IPS-15b (cell line): ENCODE measurements at regions not wholly inside any gene's neighbourhood (a gene's known extent, or its start where the extent isn't known, plus 50 kb on each side); places are given as distances from the start of the nearest gene placed in this dataset.

Experiments used
- H3K27me3 ChIP-seq: one replicate; pipeline ENCODE4 v1.6.1; 2013; ENCODE audit warnings: low read length; ENCODE audit not compliant: control insufficient read depth, insufficient read depth
- H3K36me3 ChIP-seq: one replicate; pipeline ENCODE4 v1.6.1; 2013; ENCODE audit warnings: low read length; ENCODE audit not compliant: control insufficient read depth, insufficient read depth
- H3K4me1 ChIP-seq: one replicate; pipeline ENCODE4 v1.6.1; 2013; ENCODE audit warnings: mild to moderate bottlenecking, low read length; ENCODE audit not compliant: control insufficient read depth, insufficient read depth
- H3K4me3 ChIP-seq: one replicate; pipeline ENCODE4 v1.5.1; 2013; ENCODE audit warnings: low read depth, low read length
- H3K9ac ChIP-seq: one replicate; pipeline ENCODE4 v1.6.1; 2013; ENCODE audit warnings: low read depth, mild to moderate bottlenecking, low read length
- H3K9me3 ChIP-seq: one replicate; pipeline ENCODE4 v1.6.1; 2013; ENCODE audit warnings: mild to moderate bottlenecking, low read length; ENCODE audit not compliant: control insufficient read depth, insufficient read depth

DNA sequence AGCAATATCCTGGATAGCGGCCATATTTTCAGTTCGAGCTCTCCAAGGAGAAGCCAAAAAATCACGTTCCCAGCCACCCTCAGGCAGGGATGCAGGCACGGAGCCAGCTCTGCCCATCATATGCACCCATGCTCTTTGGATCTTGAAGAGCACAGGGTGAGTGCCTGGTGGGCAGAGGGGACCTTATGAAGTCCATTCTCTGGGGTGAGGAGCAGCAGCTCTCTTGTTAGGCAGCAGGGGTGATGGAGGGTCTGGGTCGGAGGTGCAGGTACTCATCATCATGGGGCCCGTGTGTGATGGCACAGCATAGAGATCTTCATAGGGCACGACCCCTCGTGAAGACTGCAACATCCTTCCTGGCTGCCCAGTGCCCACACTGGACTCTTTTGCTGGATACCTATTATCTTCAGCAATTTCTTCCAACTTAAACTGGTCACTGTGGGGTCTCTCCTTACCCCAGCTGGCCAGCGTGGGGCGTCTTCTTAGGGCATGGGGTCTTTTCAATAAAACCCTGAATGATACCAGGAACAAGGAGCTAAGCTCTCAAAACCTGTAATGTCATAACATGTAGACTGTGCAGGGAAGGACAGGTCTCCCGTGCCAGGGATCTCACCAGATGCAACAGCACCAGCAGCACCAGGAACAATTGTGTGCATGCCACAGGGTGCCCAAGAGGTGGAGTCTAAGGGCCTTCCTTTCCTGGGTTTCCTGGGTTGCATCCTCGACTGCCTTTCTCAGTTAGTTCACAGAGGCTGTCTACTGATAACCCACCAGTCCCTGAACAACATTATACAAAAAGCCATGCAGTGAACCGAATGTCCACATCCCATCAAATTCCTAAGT lies 165.0 kb downstream of the TENT4A start:
- Histone ChIP-seq H3K4me3 (no peak overlapping the region), H3K9ac (no peak overlapping the region), H3K9me3 (no peaks in the 10 kb centered on the region), H3K36me3 (no peaks in the 10 kb centered on the region), H3K4me1 (no peaks in the 10 kb centered on the region), H3K27me3 (no peaks in the 10 kb centered on the region)

DNA sequence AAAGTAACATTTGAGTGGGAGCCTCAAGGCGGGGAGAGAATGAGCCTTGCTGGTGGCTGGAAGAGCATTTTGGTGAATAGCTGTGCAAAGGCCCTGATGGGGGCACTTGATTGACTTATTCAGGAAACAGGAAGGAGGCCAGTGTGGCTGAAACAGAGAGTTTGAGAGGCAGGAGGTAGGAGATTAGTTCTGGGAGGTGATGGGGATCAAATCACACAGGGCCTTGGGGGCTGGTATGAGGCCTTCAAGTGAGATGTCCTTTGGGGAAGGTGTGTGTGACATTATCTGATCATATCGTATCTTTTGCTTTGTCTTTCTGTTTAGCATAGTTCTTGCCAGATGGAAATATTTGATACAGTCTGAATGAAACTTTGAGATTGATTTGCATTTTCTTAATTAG lies 172.3 kb downstream of the TENT4A start:
- H3K27me3 ChIP-seq, result no peaks in the 10 kb centered on the region
- no peaks in the 10 kb centered on the region for H3K4me1 ChIP-seq
- no peak overlapping the region for H3K4me3 ChIP-seq
- no peaks in the 10 kb centered on the region for H3K36me3 ChIP-seq
- no peak overlapping the region for H3K9ac ChIP-seq
- H3K9me3 ChIP-seq, result no peaks in the 10 kb centered on the region

- H3K4me3 ChIP-seq, result no peak overlapping the region
- no peaks in the 10 kb centered on the region for H3K4me1 ChIP-seq
- no peak overlapping the region for H3K9ac ChIP-seq
- no peaks in the 10 kb centered on the region for H3K36me3 ChIP-seq
- H3K27me3 ChIP-seq, result no peaks in the 10 kb centered on the region
- H3K9me3 ChIP-seq, result no peaks in the 10 kb centered on the region
Measured at GRCh38 chr5:6886866-6887265, 173.6 kb downstream of the TENT4A start.

DNA sequence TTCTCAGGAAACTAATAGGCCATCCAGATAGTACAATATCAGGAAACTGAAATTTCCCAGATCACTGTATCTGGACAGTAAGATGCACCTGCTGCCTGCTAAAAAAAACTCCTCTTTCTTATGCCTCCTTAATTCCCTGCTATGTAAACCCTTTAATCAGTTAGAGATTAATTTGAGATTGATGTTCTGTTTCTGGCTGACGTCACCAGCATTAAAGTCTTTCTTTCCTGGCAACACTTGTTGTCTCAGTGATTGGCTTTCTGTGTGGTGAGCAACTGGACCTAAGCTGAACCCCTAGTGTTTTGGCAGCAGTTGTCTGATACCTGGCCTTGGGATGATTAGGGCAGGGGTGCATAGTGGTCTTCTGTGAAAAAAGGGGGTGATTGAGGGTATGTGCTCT lies 175.8 kb downstream of the TENT4A start:
- Histone ChIP-seq H3K4me1 (no peaks in the 10 kb centered on the region), H3K9me3 (no peaks in the 10 kb centered on the region), H3K27me3 (no peaks in the 10 kb centered on the region), H3K9ac (no peak overlapping the region), H3K4me3 (no peak overlapping the region), H3K36me3 (no peaks in the 10 kb centered on the region)

GRCh38 chr5:6899221-6899620 lies 186.0 kb downstream of the TENT4A start:
- H3K4me1 ChIP-seq, result peaks cover 2% of the 10 kb centered on the region
- no peaks in the 10 kb centered on the region for H3K9me3 ChIP-seq
- H3K36me3 ChIP-seq, result no peaks in the 10 kb centered on the region
- H3K27me3 ChIP-seq, result no peaks in the 10 kb centered on the region
- H3K4me3 ChIP-seq, result no peak overlapping the region
- H3K9ac ChIP-seq, result no peak overlapping the region

DNA sequence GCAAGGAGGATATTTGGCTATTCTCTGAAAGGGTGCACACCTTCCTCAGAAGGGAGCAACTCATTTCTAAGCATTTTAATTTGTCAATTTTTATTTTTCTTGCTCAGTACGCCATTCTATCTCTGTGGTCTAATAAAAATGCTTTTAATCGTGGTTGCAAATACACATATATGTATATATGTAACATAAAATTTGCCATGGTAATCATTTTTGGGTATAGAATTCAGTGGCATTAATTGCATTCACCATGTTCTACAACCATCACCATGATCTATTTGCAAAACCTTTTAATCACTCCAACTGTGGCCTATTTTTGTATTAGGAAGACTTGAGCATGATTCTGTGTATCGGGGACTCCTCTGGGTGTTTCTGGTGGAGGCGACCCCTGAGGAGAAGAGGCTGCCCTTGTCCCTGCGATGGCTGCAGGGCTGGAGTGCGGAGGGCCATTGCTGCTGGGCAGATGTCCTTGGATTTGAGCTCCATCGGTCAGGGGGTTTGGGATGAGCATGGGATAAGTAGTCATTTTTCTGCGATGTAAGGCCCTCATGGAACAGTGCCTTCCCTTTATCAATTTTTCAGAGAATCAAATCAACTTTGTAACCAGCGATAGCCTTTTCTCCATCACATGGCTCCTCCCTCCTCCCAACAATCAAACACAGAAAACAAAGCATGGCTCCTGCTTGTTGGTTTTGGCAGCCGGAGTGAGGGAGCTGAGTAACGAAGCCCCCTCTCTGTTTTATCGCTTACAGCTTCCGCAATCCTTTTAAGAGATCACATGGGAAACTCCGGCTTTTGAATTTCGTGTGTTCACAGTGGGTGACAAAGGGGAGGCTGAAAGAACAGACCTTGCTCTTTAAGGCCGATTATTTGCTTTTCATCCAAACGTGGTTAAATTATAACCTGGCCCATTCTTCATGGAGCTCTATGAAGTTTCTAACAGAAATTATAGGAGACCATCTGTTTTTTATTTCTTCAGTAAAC lies 187.3 kb downstream of the TENT4A start:
- Histone ChIP-seq H3K4me1 (peaks cover 2% of the 10 kb centered on the region), H3K4me3 (no peak overlapping the region), H3K9me3 (no peaks in the 10 kb centered on the region), H3K36me3 (no peaks in the 10 kb centered on the region), H3K27me3 (no peaks in the 10 kb centered on the region), H3K9ac (no peak overlapping the region)

- Histone ChIP-seq H3K9ac (no peak overlapping the region), H3K4me3 (no peak overlapping the region), H3K9me3 (no peaks in the 10 kb centered on the region), H3K4me1 (peaks cover 2% of the 10 kb centered on the region), H3K36me3 (no peaks in the 10 kb centered on the region), H3K27me3 (no peaks in the 10 kb centered on the region)
Measured at GRCh38 chr5:6902094-6902493, 188.9 kb downstream of the TENT4A start.

- Histone ChIP-seq H3K9me3 (no peaks in the 10 kb centered on the region), H3K27me3 (no peaks in the 10 kb centered on the region), H3K4me3 (no peak overlapping the region), H3K36me3 (no peaks in the 10 kb centered on the region), H3K9ac (no peak overlapping the region), H3K4me1 (peaks cover 2% of the 10 kb centered on the region)
Measured at GRCh38 chr5:6902597-6902996, 189.4 kb downstream of the TENT4A start.

GRCh38 chr5:6903934-6904333 lies 190.7 kb downstream of the TENT4A start:
- H3K27me3 ChIP-seq, result no peaks in the 10 kb centered on the region
- H3K4me3 ChIP-seq, result no peak overlapping the region
- no peak overlapping the region for H3K9ac ChIP-seq
- H3K36me3 ChIP-seq, result no peaks in the 10 kb centered on the region
- H3K9me3 ChIP-seq, result no peaks in the 10 kb centered on the region
- H3K4me1 ChIP-seq, result peaks cover 2% of the 10 kb centered on the region

GRCh38 chr5:6904860-6905259 lies 191.6 kb downstream of the TENT4A start:
- H3K9me3 ChIP-seq, result no peaks in the 10 kb centered on the region

DNA sequence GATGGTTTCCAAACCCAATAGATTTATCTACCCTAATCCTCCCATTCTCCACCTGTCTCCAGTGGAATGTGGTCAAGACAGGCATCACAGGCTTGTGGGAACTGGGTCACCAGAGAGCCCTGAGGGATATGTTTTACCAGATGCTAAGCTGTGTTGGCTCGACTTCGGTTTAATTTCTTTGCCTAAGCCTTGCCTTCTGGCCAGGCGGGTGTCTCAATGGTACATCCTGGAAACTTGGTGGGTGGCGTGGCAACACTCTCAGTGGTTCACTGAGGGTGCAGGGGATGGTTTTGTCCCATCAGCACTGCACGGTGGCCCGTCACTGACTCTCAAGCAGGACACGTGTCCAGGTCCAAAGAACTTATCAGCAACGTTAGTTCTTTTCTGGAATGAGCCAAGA lies 192.2 kb downstream of the TENT4A start:
- H3K36me3 ChIP-seq, result no peaks in the 10 kb centered on the region
- peaks cover 2% of the 10 kb centered on the region for H3K4me1 ChIP-seq
- H3K9me3 ChIP-seq, result no peaks in the 10 kb centered on the region
- no peak overlapping the region for H3K4me3 ChIP-seq
- no peaks in the 10 kb centered on the region for H3K27me3 ChIP-seq
- H3K9ac ChIP-seq, result no peak overlapping the region

More at GRCh38 chr5:6904860-6905259, 191.6 kb downstream of the TENT4A start:
- H3K4me1 ChIP-seq, result peaks cover 2% of the 10 kb centered on the region
- H3K4me3 ChIP-seq, result no peak overlapping the region
- no peaks in the 10 kb centered on the region for H3K36me3 ChIP-seq
- H3K27me3 ChIP-seq, result no peaks in the 10 kb centered on the region
- H3K9ac ChIP-seq, result no peak overlapping the region
